Epidermal melanocyte (primary cell): ENCODE measurements at regions not wholly inside any gene's neighbourhood (a gene's known extent, or its start where the extent isn't known, plus 50 kb on each side); places are given as distances from the start of the nearest gene placed in this dataset.

Experiments used
- DNase-seq: peaks from one replicate; pipeline ENCODE4 v3.0.0; 2011; ENCODE audit warnings: low spot score; ENCODE audit not compliant: insufficient read length

GRCh38 chr12:3923021-3923420, 49.8 kb upstream of the PARP11 start:
- no peak for DNase-seq
